Uterus (tissue), 3 donors: ENCODE measurements at regions not wholly inside any gene's neighbourhood (a gene's known extent, or its start where the extent isn't known, plus 50 kb on each side); places are given as distances from the start of the nearest gene placed in this dataset.

Experiments
- DNase-seq, 2 donors: peaks; one replicate each; pipeline ENCODE4 v3.0.0-alpha.2; 2019 to 2020
- H3K27ac ChIP-seq, 2 donors: fragments of 200-600 bp; sonication (generic); 1 replicate in 1 of 2; 2 replicates in 1 of 2; pipeline ENCODE4 v1.5.1; 2016 to 2018
- H3K27me3 ChIP-seq, 2 donors: fragments of 200-600 bp; sonication (generic); one replicate each; pipeline ENCODE4 v1.5.1; 2018 to 2019; ENCODE audit warnings: control low read depth in 1 of 2
- H3K36me3 ChIP-seq, 2 donors: fragments of 200-600 bp; sonication (generic); one replicate each; pipeline ENCODE4 v1.5.1; 2019; ENCODE audit warnings: control low read depth in 1 of 2
- H3K4me1 ChIP-seq, 2 donors: fragments of 200-600 bp; sonication (generic); one replicate each; pipeline ENCODE4 v1.5.1; 2018 to 2019; ENCODE audit warnings: control low read depth in 1 of 2
- H3K4me3 ChIP-seq, 2 donors: fragments of 200-600 bp; sonication (generic); 1 replicate in 1 of 2; 2 replicates in 1 of 2; pipeline ENCODE4 v1.5.1; 2018 to 2019; ENCODE audit warnings: mild to moderate bottlenecking in 1 of 2
- H3K9me3 ChIP-seq, 2 donors: fragments of 200-600 bp; sonication (generic); one replicate each; pipeline ENCODE4 v1.5.1; 2019; ENCODE audit warnings: control low read depth in 1 of 2
- POLR2A ChIP-seq, 2 donors: fragments of 450-650 bp; IDR thresholded peaks; one replicate each; pipeline ENCODE4 v1.6.1; 2016; ENCODE audit warnings: antibody characterized with exemption in 2 of 2, mild to moderate bottlenecking in 1 of 2, moderate library complexity in 1 of 2
- intact Hi-C: fragments of 100-400 bp; cut with DNase I; formaldehyde crosslinking; loops from one replicate; pipeline ENCODE4 v1.15.1; 2023; ENCODE audit warnings: low total_unique reads
- TF ChIP-seq, protein P1 (sequence below), 4 experiments: fragments of 200-600 bp in 2 of 4; fragments of 450-650 bp in 2 of 4; sonication (generic) in 2 of 4; IDR thresholded peaks; one replicate each; pipeline ENCODE4 v1.5.1; 2016 to 2019; ENCODE audit warnings: antibody characterized with exemption in 4 of 4, mild to moderate bottlenecking in 2 of 4, moderate library complexity in 1 of 4
- donor health status: DM: yes; HTN: yes; CAD: no.

DNA sequence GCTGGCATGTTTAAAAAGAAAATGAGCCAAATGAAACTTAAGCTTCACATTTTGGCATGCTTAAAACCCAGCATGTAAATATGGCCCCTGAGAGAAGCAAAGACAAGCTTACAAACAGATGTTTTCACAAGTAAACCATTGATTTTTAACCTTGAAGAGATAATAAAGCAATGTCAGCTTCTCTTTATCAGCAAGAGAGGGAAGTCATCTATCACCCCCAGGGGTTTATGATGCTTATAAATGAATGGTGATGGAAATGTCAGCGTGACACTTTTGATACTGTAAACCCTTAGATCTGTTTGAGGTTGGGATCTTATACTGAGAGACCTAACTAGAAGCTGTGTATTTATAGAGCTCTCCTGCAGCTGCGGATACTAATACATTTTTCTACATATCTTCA is 471.3 kb downstream of the PLA2G4A start:
- Histone ChIP-seq H3K27me3 (no peaks in the 10 kb centered on the region), H3K27ac (no peak overlapping the region), H3K4me3 (no peak overlapping the region), H3K9me3 (no peaks in the 10 kb centered on the region), H3K36me3 (no peaks in the 10 kb centered on the region), H3K4me1 (no peaks in the 10 kb centered on the region)
- TF ChIP-seq POLR2A (IDR thresholded peaks at IDR 0.05), result no peak
- TF ChIP-seq, protein P1, sequence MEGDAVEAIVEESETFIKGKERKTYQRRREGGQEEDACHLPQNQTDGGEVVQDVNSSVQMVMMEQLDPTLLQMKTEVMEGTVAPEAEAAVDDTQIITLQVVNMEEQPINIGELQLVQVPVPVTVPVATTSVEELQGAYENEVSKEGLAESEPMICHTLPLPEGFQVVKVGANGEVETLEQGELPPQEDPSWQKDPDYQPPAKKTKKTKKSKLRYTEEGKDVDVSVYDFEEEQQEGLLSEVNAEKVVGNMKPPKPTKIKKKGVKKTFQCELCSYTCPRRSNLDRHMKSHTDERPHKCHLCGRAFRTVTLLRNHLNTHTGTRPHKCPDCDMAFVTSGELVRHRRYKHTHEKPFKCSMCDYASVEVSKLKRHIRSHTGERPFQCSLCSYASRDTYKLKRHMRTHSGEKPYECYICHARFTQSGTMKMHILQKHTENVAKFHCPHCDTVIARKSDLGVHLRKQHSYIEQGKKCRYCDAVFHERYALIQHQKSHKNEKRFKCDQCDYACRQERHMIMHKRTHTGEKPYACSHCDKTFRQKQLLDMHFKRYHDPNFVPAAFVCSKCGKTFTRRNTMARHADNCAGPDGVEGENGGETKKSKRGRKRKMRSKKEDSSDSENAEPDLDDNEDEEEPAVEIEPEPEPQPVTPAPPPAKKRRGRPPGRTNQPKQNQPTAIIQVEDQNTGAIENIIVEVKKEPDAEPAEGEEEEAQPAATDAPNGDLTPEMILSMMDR (IDR thresholded peaks at IDR 0.05), result no peak
- DNase-seq, result no peak
- intact Hi-C loops, result no loop called here

DNA sequence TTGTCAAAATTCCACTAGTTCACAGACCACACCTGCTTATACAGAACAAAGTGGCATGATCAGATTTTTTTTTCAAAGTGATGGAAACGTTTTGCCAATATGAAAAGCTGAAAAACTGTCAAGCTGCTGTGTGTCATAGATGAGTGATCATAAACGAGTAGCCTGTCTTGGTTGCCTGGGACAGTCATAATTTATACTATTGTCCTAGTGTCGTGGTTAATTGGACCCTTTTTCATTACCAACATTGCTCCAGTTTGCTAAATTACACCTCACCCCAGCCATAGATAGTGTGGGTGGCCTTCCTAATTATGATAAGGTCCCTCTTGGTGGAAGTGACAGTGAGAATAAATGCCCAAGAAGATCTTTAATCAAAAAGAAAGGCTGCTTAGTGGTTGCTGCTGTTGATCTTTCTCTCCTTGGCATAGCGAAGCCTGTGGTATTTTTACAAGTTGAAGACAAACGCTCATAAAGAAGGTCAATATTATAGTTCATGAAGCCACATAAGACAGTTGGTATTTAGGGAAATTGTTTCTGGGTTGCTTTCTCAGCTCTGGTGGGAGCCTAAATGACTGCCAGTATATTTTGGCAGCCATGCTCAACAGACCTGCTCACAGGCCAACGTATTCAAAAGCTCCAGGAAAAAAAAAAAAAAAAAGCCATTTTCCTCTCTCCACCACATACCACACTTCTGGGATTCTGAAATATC is 478.1 kb downstream of the PLA2G4A start:
- TF ChIP-seq, protein P1 (IDR thresholded peaks at IDR 0.05), result no peak
- no peak for TF ChIP-seq POLR2A (IDR thresholded peaks at IDR 0.05)
- Histone ChIP-seq H3K36me3 (no peaks in the 10 kb centered on the region), H3K27ac (no peak overlapping the region), H3K4me3 (no peak overlapping the region), H3K27me3 (no peaks in the 10 kb centered on the region), H3K9me3 (no peaks in the 10 kb centered on the region), H3K4me1 (no peaks in the 10 kb centered on the region)
- no peak for DNase-seq
- intact Hi-C loops, result no loop called here

DNA sequence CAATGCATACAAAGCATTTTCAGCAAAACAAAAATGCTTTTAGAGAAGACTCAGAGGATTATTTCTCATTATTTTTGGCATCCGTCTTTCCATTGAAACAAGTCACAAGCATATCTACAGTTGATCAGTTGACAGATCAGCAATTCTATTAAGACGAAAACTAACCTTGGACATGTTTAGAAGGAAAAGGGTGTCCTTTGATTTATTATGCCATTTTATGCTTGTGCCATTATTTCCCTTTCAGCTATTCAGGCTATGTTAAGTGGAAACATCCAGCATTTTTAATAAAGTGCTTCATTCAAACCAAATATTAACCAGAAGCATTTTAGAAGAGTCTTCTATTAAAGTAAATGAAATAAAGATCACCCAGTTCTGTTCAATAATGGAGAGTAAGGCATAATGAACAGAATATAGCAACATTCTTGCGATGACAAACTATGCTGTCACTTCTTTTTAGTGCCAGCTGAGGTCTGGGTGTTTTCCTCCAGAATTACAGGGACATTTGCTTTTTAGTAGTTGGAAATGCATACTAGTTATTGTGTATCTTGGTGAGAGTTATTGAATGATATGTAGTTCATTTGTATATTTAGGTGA is 481.4 kb downstream of the PLA2G4A start:
- Histone ChIP-seq H3K4me1 (no peaks in the 10 kb centered on the region), H3K27ac (no peak overlapping the region), H3K36me3 (no peaks in the 10 kb centered on the region), H3K4me3 (no peak overlapping the region), H3K9me3 (no peaks in the 10 kb centered on the region), H3K27me3 (no peaks in the 10 kb centered on the region)
- TF ChIP-seq, protein P1 (IDR thresholded peaks at IDR 0.05), result no peak
- no peak for TF ChIP-seq POLR2A (IDR thresholded peaks at IDR 0.05)
- intact Hi-C loops, result no loop called here
- no peak for DNase-seq

DNA sequence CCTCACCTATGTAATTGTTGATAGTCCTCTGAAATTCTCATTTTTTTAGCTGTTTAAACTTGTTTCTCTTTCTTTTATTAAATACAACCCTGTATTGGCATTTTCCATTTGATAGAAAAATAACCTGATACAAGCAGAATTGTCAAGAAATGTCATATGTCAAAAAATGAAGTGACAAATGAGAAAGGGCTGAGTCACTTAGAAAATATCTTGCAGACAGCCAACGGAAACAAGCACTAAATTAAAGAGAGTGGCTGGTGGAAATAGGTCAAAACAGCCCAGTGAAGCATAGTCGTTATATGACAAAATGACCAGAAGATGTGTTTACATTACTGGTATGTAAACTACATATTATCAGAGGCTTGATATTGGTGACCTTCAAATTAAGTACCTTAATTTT is 484.4 kb downstream of the PLA2G4A start:
- Histone ChIP-seq H3K9me3 (no peaks in the 10 kb centered on the region), H3K27me3 (no peaks in the 10 kb centered on the region), H3K4me3 (no peak overlapping the region), H3K36me3 (no peaks in the 10 kb centered on the region), H3K4me1 (no peaks in the 10 kb centered on the region), H3K27ac (no peak overlapping the region)
- TF ChIP-seq, protein P1 (IDR thresholded peaks at IDR 0.05), result no peak
- TF ChIP-seq POLR2A (IDR thresholded peaks at IDR 0.05), result no peak
- DNase-seq, result no peak
- intact Hi-C loops, result no loop called here

DNA sequence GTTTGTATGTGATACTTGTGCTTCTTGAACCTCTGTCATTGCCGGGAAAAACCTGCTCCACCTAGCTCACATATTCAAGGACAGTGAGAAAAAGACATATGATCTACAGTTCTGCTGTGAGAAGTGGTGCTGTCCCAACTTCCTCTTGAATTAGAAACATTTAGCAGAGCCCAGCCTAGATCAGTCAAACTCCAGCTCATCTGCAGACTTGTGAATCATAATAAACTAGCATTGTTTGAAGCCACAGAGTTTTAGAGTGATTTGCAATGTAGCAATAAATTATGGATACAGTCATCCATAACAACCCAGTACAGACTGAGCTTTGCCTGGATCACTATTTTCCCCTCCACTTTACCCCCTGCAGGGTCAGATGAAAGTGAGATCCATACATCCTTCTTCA is 497.8 kb downstream of the PLA2G4A start:
- H3K27ac ChIP-seq, result no peak overlapping the region
- no peaks in the 10 kb centered on the region for H3K4me1 ChIP-seq
- DNase-seq, result no peak
- no peaks in the 10 kb centered on the region for H3K36me3 ChIP-seq
- H3K4me3 ChIP-seq, result no peak overlapping the region
- intact Hi-C loops, result no loop called here
- H3K27me3 ChIP-seq, result no peaks in the 10 kb centered on the region
- no peaks in the 10 kb centered on the region for H3K9me3 ChIP-seq
- no peak for TF ChIP-seq POLR2A (IDR thresholded peaks at IDR 0.05)
- TF ChIP-seq, protein P1 (IDR thresholded peaks at IDR 0.05), result no peak
